ENCODE measurements at regions not wholly inside any gene's neighbourhood (a gene's known extent, or its start where the extent isn't known, plus 50 kb on each side); places are given as distances from the start of the nearest gene placed in this dataset.

GRCh38 chr1:182169203-182169602 lies 107.7 kb upstream of the ZNF648 start:
- no peak overlapping the region for H3K4ac ChIP-seq (ENCODE audit: low read depth, low read length)
- no peak overlapping the region for H3K56ac ChIP-seq (ENCODE audit: insufficient read length, low read depth, low read length)
- Mint-ChIP-seq H3K36me3 (ENCODE audit: insufficient read depth in 1 of 3, low read depth in 3 of 3) (no peaks in the 10 kb centered on the region), H3K4me3 (no peak overlapping the region), H3K4me1 (peaks cover 9 to 10% of the 10 kb centered on the region in 2 experiments), H3K27me3 (ENCODE audit: low read depth) (no peaks in the 10 kb centered on the region), H3K27ac (peak overlapping the region in 1 of 3 experiments; percentile 21; a peak in 2 of 7 replicates), H3K9me3 (no peaks in the 10 kb centered on the region)
- no peak overlapping the region for H2BK12ac ChIP-seq (ENCODE audit: insufficient read length, low read depth, low read length)
- H2BK20ac ChIP-seq (ENCODE audit: low read depth, low read length, poor library complexity, severe bottlenecking): no peak overlapping the region
- TF ChIP-seq CTCF (conservative IDR thresholded peaks at IDR 0.05): no peak
- no peak overlapping the region for H2BK5ac ChIP-seq (ENCODE audit: insufficient read length, low read length)
- no peak overlapping the region for H4K91ac ChIP-seq (ENCODE audit: insufficient read length, low read depth, low read length)
- no peaks in the 10 kb centered on the region for H3K79me2 ChIP-seq (ENCODE audit: insufficient read depth, low read length)
- no peaks in the 10 kb centered on the region for H3K79me1 ChIP-seq (ENCODE audit: insufficient read depth, low read depth, low read length, poor library complexity, severe bottlenecking)
- no peak overlapping the region for H2BK15ac ChIP-seq (ENCODE audit: low read depth, low read length)
- H3K4me1 ChIP-seq (ENCODE audit: insufficient read depth, low read length): peaks cover 4% of the 10 kb centered on the region; the same call in 1 of the 2 replicates
- H2AFZ ChIP-seq (ENCODE audit: low read length): no peak overlapping the region
- no peaks in the 10 kb centered on the region for H3K9me3 ChIP-seq (ENCODE audit: control insufficient read depth, low read depth, low read length)
- no peak overlapping the region for H4K5ac ChIP-seq (ENCODE audit: insufficient read length, low read depth, low read length)
- no peaks in the 10 kb centered on the region for H3K27me3 ChIP-seq (ENCODE audit: insufficient read depth, low read length)
- H3K23me2 ChIP-seq (ENCODE audit: insufficient read length, low read depth, low read length, poor library complexity, severe bottlenecking): no peaks in the 10 kb centered on the region
- H4K8ac ChIP-seq (replicated peaks; ENCODE audit: insufficient read length, low read depth, low read length): no peak overlapping the region
- no peak overlapping the region for H3K18ac ChIP-seq (ENCODE audit: insufficient read length, low read depth, low read length)
- H3K14ac ChIP-seq (ENCODE audit: insufficient read depth, low read length): no peak overlapping the region
- no peak overlapping the region for H2BK120ac ChIP-seq (ENCODE audit: low read depth, low read length, poor library complexity, severe bottlenecking)
- H3K27ac ChIP-seq (ENCODE audit: insufficient read length, low read depth, low read length): no peak overlapping the region
- no peak overlapping the region for H3K23ac ChIP-seq (ENCODE audit: insufficient read length, low read depth, low read length)
- H2AK5ac ChIP-seq (ENCODE audit: insufficient read length, low read length): no peak overlapping the region
- no peak for DNase-seq
- no peaks in the 10 kb centered on the region for H4K20me1 ChIP-seq (ENCODE audit: control insufficient read depth, insufficient read depth, insufficient read length)
- no peak overlapping the region for H3K4me2 ChIP-seq (ENCODE audit: insufficient read depth, insufficient read length, low read length)
- no peak overlapping the region for H3K9ac ChIP-seq (ENCODE audit: extremely low read depth, insufficient read length, low read length)
- no peak overlapping the region for H3T11ph ChIP-seq (ENCODE audit: low read length)
- WGBS (ENCODE audit: extremely low coverage, insufficient read length, low lambda C conversion rate): no CpG with 5 or more reads among the region's 9 CpGs

Measured in H9 (cell line).